B cell (primary cell): ENCODE measurements at regions not wholly inside any gene's neighbourhood (a gene's known extent, or its start where the extent isn't known, plus 50 kb on each side); places are given as distances from the start of the nearest gene placed in this dataset.

Experiments used
- EZH2 ChIP-seq: IDR thresholded peaks from 2 replicates; pipeline ENCODE4 v1.6.1; 2012; ENCODE audit warnings: borderline replicate concordance, low read depth, mild to moderate bottlenecking, moderate library complexity, low read length; ENCODE audit not compliant: insufficient read depth, poor library complexity, severe bottlenecking
- TF ChIP-seq, protein P1 (sequence below): fragments of 200-600 bp; IDR thresholded peaks from one replicate; pipeline ENCODE4 v1.8.0; 2022; ENCODE audit warnings: antibody characterized with exemption, mild to moderate bottlenecking

DNA sequence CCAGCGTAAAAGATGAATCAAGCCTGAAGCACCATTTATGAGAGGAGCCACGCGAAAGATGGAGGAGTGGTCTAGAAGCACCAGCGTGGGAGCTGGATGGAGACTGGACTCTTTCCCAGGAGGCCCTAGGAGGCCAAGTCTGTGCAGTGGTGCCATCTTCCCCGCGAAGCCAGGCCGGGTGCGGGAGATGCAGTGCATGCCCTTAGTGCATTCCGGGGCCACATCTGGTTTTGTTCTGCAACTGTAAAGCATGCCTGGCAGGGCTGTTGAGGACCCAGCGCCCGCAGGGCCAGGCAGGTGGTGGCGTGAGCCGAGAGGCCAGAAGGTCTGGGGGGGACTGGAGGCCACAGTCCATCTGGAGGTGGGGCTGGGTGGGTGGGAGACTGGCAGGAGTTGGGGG is 78.6 kb upstream of the ADRA2C start:
- TF ChIP-seq, protein P1, sequence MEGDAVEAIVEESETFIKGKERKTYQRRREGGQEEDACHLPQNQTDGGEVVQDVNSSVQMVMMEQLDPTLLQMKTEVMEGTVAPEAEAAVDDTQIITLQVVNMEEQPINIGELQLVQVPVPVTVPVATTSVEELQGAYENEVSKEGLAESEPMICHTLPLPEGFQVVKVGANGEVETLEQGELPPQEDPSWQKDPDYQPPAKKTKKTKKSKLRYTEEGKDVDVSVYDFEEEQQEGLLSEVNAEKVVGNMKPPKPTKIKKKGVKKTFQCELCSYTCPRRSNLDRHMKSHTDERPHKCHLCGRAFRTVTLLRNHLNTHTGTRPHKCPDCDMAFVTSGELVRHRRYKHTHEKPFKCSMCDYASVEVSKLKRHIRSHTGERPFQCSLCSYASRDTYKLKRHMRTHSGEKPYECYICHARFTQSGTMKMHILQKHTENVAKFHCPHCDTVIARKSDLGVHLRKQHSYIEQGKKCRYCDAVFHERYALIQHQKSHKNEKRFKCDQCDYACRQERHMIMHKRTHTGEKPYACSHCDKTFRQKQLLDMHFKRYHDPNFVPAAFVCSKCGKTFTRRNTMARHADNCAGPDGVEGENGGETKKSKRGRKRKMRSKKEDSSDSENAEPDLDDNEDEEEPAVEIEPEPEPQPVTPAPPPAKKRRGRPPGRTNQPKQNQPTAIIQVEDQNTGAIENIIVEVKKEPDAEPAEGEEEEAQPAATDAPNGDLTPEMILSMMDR = no peak
- no peak for TF ChIP-seq EZH2
